ENCODE measurements at regions not wholly inside any gene's neighbourhood (a gene's known extent, or its start where the extent isn't known, plus 50 kb on each side); places are given as distances from the start of the nearest gene placed in this dataset.

- TF ChIP-seq TAF1 (IDR thresholded peaks at IDR 0.05; ENCODE audit: borderline replicate concordance, insufficient read depth, low read length), result no peak
- no peak for TF ChIP-seq POLR2AphosphoS5 (IDR thresholded peaks at IDR 0.05; ENCODE audit: low read depth, low read length)
- no peak for TF ChIP-seq FOXP2 (optimal IDR thresholded peaks at IDR 0.05; ENCODE audit: borderline replicate concordance, extremely low read depth, extremely low read length, insufficient read depth)
- TF ChIP-seq SIN3A (IDR thresholded peaks at IDR 0.05; ENCODE audit: borderline replicate concordance, insufficient read depth, low read length), result no peak
- no peak for TF ChIP-seq REST (IDR thresholded peaks at IDR 0.05; ENCODE audit: insufficient read depth in 1 of 2, low read depth in 2 of 2, low read length in 2 of 2)
Observed at GRCh38 chr2:479490-480176, 191.7 kb upstream of the ALKAL2 start.

DNA sequence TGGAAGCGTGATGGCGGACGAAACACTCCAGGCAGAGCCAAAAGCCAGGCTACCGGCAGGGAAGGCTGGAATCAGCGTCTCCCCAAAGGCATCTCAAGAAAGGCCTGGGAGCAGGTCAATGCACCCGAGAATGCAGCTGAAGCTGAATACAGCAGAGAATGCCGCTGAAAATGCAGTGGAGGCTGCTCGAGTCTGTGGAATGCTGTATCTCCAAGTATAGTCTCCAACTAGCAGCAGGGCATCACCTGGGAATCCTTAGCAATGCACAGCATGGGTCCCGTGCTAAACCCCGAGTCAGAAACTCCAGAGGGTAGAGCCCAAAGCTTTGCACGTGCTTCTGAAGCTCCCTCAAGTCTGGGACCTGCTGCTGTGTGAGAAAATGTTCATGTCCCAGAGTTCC is 191.1 kb upstream of the ALKAL2 start:
- TF ChIP-seq TAF1 (IDR thresholded peaks at IDR 0.05; ENCODE audit: borderline replicate concordance, insufficient read depth, low read length) (no peak), SIN3A (IDR thresholded peaks at IDR 0.05; ENCODE audit: borderline replicate concordance, insufficient read depth, low read length) (no peak), POLR2AphosphoS5 (IDR thresholded peaks at IDR 0.05; ENCODE audit: low read depth, low read length) (no peak), FOXP2 (optimal IDR thresholded peaks at IDR 0.05; ENCODE audit: borderline replicate concordance, extremely low read depth, extremely low read length, insufficient read depth) (no peak), REST (IDR thresholded peaks at IDR 0.05; ENCODE audit: insufficient read depth in 1 of 2, low read depth in 2 of 2, low read length in 2 of 2) (no peak)

DNA sequence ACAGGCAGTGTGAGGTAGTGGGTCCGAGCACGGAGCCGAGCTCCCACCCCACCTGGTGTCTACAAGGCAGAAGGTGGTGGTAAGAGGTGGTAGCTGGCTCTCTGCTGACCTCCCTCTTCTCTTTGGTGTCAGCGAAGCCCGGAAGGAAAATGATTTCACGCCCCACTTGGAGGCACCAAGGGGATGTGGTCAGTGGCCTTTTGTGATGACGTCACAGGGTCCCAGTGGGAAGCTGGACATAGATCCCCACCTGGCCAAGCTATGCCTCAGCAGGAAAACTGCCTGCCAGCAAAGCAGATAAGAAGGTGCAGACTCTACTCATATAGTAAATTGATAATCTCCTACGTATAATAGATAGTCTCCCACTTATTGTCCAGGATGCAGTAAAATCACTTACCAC is 183.7 kb upstream of the ALKAL2 start:
- no peak for TF ChIP-seq TAF1 (IDR thresholded peaks at IDR 0.05; ENCODE audit: borderline replicate concordance, insufficient read depth, low read length)
- TF ChIP-seq FOXP2 (optimal IDR thresholded peaks at IDR 0.05; ENCODE audit: borderline replicate concordance, extremely low read depth, extremely low read length, insufficient read depth), result no peak
- TF ChIP-seq POLR2AphosphoS5 (IDR thresholded peaks at IDR 0.05; ENCODE audit: low read depth, low read length), result no peak
- no peak for TF ChIP-seq REST (IDR thresholded peaks at IDR 0.05; ENCODE audit: insufficient read depth in 1 of 2, low read depth in 2 of 2, low read length in 2 of 2)
- no peak for TF ChIP-seq SIN3A (IDR thresholded peaks at IDR 0.05; ENCODE audit: borderline replicate concordance, insufficient read depth, low read length)

DNA sequence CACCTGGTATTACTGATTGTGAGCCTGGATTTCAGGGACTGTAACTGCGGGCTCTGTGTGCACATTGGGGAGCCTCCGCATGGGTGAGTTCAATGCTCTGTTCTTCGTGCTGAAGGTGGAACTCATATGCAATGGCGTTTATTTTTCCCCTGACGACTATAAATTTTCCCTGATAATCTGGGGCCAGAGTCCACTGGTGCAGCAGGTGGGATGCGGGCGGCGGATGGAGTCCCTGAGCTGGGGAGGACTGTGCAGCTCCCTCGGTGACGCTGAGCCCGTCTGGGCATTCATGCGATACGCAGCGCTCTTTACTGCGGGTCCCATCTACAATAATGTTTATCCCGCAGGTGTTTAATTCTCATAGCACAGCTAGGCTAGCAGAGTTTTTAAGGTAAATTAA is 181.6 kb upstream of the ALKAL2 start:
- TF ChIP-seq TAF1 (IDR thresholded peaks at IDR 0.05; ENCODE audit: borderline replicate concordance, insufficient read depth, low read length) (no peak), REST (IDR thresholded peaks at IDR 0.05; ENCODE audit: insufficient read depth in 1 of 2, low read depth in 2 of 2, low read length in 2 of 2) (no peak), POLR2AphosphoS5 (IDR thresholded peaks at IDR 0.05; ENCODE audit: low read depth, low read length) (no peak), SIN3A (IDR thresholded peaks at IDR 0.05; ENCODE audit: borderline replicate concordance, insufficient read depth, low read length) (no peak), FOXP2 (optimal IDR thresholded peaks at IDR 0.05; ENCODE audit: borderline replicate concordance, extremely low read depth, extremely low read length, insufficient read depth) (no peak)

Measured in PFSK-1 (cell line).